Lower leg skin (tissue), 3 donors: ENCODE measurements at regions not wholly inside any gene's neighbourhood (a gene's known extent, or its start where the extent isn't known, plus 50 kb on each side); places are given as distances from the start of the nearest gene placed in this dataset.

ENCODE experiments used
- CTCF ChIP-seq, 3 donors: fragments of 450-650 bp; IDR thresholded peaks; one replicate each; pipeline ENCODE4 v1.5.1; 2016; ENCODE audit warnings: antibody characterized with exemption in 3 of 3, mild to moderate bottlenecking in 3 of 3, moderate library complexity in 2 of 3
- POLR2A ChIP-seq, 2 donors: fragments of 450-650 bp; IDR thresholded peaks; one replicate each; pipeline ENCODE4 v1.6.1; 2016 to 2017; ENCODE audit warnings: antibody characterized with exemption in 2 of 2, mild to moderate bottlenecking in 1 of 2, moderate library complexity in 1 of 2

- no peak for TF ChIP-seq CTCF (IDR thresholded peaks at IDR 0.05)
- TF ChIP-seq POLR2A (IDR thresholded peaks at IDR 0.05) = no peak
These were observed 428.0 kb downstream of the ACTL7B start for GRCh38 chr9:108427751-108428150.
